SU-DHL-6 (cell line): ENCODE measurements at regions not wholly inside any gene's neighbourhood (a gene's known extent, or its start where the extent isn't known, plus 50 kb on each side); places are given as distances from the start of the nearest gene placed in this dataset.

ENCODE experiments used
- EZH2phosphoT487 ChIP-seq: fragments of 200-600 bp; sonication (generic), shearing (Covaris generic); conservative IDR thresholded peaks from 2 replicates; pipeline ENCODE4 v1.6.1; 2018; ENCODE audit warnings: mild to moderate bottlenecking, antibody characterized with exemption, low read length, moderate library complexity, mixed read lengths
- TF ChIP-seq, protein P1 (sequence below): fragments of 200-600 bp; sonication (generic); IDR thresholded peaks from one replicate; pipeline ENCODE4 v1.5.1; 2017; ENCODE audit warnings: antibody characterized with exemption, mild to moderate bottlenecking, low read length, moderate library complexity; ENCODE audit not compliant: insufficient read depth, poor library complexity, severe bottlenecking

DNA sequence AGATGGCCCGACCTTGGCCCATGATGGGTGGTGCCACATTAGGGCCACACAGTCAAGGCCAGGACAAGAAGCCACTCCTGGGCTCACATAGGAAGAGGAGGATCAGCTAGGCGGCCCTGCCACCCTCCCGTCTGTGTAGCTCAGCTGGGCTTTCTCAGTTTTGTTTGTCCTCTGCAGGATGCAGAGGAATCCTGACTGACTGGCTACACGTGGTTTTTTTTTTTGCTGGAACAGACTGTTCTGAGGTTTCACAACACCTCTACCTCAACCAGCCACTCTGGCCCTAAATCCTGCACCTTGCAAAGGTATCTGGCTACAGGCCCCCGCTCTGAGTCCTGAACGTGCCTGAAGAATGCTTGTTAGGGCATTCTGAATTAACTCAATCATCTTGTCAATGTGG is 88.3 kb upstream of the MSX2 start:
- TF ChIP-seq, protein P1, sequence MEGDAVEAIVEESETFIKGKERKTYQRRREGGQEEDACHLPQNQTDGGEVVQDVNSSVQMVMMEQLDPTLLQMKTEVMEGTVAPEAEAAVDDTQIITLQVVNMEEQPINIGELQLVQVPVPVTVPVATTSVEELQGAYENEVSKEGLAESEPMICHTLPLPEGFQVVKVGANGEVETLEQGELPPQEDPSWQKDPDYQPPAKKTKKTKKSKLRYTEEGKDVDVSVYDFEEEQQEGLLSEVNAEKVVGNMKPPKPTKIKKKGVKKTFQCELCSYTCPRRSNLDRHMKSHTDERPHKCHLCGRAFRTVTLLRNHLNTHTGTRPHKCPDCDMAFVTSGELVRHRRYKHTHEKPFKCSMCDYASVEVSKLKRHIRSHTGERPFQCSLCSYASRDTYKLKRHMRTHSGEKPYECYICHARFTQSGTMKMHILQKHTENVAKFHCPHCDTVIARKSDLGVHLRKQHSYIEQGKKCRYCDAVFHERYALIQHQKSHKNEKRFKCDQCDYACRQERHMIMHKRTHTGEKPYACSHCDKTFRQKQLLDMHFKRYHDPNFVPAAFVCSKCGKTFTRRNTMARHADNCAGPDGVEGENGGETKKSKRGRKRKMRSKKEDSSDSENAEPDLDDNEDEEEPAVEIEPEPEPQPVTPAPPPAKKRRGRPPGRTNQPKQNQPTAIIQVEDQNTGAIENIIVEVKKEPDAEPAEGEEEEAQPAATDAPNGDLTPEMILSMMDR: no peak
- no peak for TF ChIP-seq EZH2phosphoT487
